GM21381 (cell line): ENCODE measurements at regions not wholly inside any gene's neighbourhood (a gene's known extent, or its start where the extent isn't known, plus 50 kb on each side); places are given as distances from the start of the nearest gene placed in this dataset.

Experiments used
- ATAC-seq: cut with Tn5 transposase; IDR thresholded peaks from one replicate; pipeline ENCODE4 v1.9.1; 2021; ENCODE audit warnings: mild to moderate bottlenecking, moderate library complexity; ENCODE audit not compliant: unreplicated experiment

GRCh38 chr2:150909613-150910012 lies 352.1 kb downstream of the RBM43 start:
- no peak for ATAC-seq

GRCh38 chr2:150909090-150909489 lies 352.6 kb downstream of the RBM43 start:
- peak; percentile 64 for ATAC-seq

GRCh38 chr2:150907466-150907865 lies 354.2 kb downstream of the RBM43 start:
- ATAC-seq, result no peak

GRCh38 chr2:150903461-150903860 lies 358.2 kb downstream of the RBM43 start:
- ATAC-seq, result no peak

GRCh38 chr2:150903055-150903454 lies 358.6 kb downstream of the RBM43 start:
- no peak for ATAC-seq

GRCh38 chr2:150900913-150901312 lies 360.8 kb downstream of the RBM43 start:
- ATAC-seq, result no peak

GRCh38 chr2:150895968-150896367 lies 365.7 kb downstream of the RBM43 start:
- no peak for ATAC-seq

- ATAC-seq, result no peak
These were observed 372.5 kb downstream of the RBM43 start for GRCh38 chr2:150889141-150889540.

- ATAC-seq, result no peak
These were observed 373.3 kb downstream of the RBM43 start for GRCh38 chr2:150888337-150888736.

- ATAC-seq, result no peak
These were observed 373.7 kb downstream of the RBM43 start for GRCh38 chr2:150887926-150888325.

GRCh38 chr2:150885774-150886386 lies 375.8 kb downstream of the RBM43 start:
- ATAC-seq, result no peak

GRCh38 chr2:150885236-150885635 lies 376.4 kb downstream of the RBM43 start:
- no peak for ATAC-seq

- no peak for ATAC-seq
These were observed 378.1 kb downstream of the RBM43 start for GRCh38 chr2:150883613-150883895.

- ATAC-seq, result no peak
These were observed 378.7 kb downstream of the RBM43 start for GRCh38 chr2:150882751-150883612.

- no peak for ATAC-seq
These were observed 380.7 kb downstream of the RBM43 start for GRCh38 chr2:150880986-150881385.

GRCh38 chr2:150878356-150878755 lies 383.3 kb downstream of the RBM43 start:
- ATAC-seq, result no peak

- no peak for ATAC-seq
These were observed 385.3 kb downstream of the RBM43 start for GRCh38 chr2:150876251-150876950.

GRCh38 chr2:150873396-150873772 lies 385.9 kb upstream of the RND3 start:
- ATAC-seq, result no peak

- ATAC-seq, result no peak
These were observed 385.4 kb upstream of the RND3 start for GRCh38 chr2:150872756-150873395.

- ATAC-seq, result no peak
These were observed 379.0 kb upstream of the RND3 start for GRCh38 chr2:150866431-150866830.

- no peak for ATAC-seq
These were observed 376.2 kb upstream of the RND3 start for GRCh38 chr2:150863691-150864090.

GRCh38 chr2:150860301-150860700 lies 372.8 kb upstream of the RND3 start:
- no peak for ATAC-seq
